ENCODE measurements at regions not wholly inside any gene's neighbourhood (a gene's known extent, or its start where the extent isn't known, plus 50 kb on each side); places are given as distances from the start of the nearest gene placed in this dataset.

DNA sequence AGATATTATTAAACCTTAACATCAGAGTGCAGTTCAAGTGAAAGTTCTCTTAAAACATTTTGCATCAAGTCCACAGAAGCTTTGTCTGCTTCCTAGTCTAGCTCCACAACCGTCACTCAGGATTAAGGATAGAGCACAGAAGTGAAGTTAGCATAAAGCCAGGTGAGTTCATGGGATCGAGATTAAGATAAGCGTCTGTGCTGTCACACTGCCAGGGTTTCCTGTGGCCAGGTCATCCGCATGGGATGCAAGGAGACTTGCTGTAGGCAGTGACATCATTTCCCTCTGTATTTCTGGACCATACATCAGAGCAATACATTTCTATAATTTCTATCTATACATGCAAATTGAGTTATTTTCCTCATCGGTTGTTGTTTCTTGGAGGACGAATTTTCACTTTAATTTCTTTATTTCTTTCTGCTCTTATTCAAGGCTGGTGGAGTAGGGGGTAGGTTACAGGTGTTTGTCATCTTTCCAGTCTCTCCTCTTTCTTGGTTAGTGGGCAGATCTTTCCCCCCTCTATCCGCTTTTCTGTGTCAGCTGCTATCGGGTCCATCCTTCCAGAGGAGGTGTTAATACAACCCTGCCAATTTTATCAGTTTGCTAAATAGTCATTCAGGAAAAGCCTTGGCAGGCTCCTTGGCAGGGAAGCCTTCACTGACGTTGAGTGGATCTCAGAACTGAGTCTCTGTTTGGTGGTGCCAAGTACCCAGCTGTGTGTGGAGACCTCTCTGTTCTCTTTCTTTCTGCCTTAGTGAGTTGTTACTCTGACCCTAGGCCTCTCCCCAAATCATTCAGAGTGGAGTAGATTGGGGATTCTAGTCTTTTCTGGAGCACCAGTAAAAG lies 307.6 kb upstream of the MAP3K7 start:
- H3K9ac ChIP-seq (ENCODE audit: control insufficient read depth, insufficient read depth, low read length), result no peak overlapping the region
- intact Hi-C loops (cut with micrococcal nuclease; ENCODE audit: unreplicated experiment), result no loop called here
- RAD21 ChIA-PET (ENCODE audit: unreplicated experiment), result no interaction called here
- H3K36me3 ChIP-seq (ENCODE audit: control insufficient read depth in 2 of 2, insufficient read depth in 2 of 2, low read length in 1 of 2), result no peaks in the 10 kb centered on the region
- POLR2A ChIA-PET, result no interaction called here
- CTCF ChIA-PET, result no interaction called here
- no peak for TF ChIP-seq RELA (IDR thresholded peaks at IDR 0.05; ENCODE audit: borderline replicate concordance, partially characterized antibody)
- TF ChIP-seq WRNIP1 (IDR thresholded peaks at IDR 0.05; ENCODE audit: borderline replicate concordance, low read depth, low read length), result no peak
- TF ChIP-seq CHD4 (IDR thresholded peaks at IDR 0.05), result no peak
- TF ChIP-seq HDAC2 (IDR thresholded peaks at IDR 0.05), result no peak
- no peak for TF ChIP-seq ATF3 (IDR thresholded peaks at IDR 0.05; ENCODE audit: borderline replicate concordance, extremely low read depth, low read depth, low read length)
- TF ChIP-seq ZNF384 (IDR thresholded peaks at IDR 0.05; ENCODE audit: borderline replicate concordance, low read depth, low read length), result no peak
- no peak for TF ChIP-seq PAX5 (IDR thresholded peaks at IDR 0.05; ENCODE audit: borderline replicate concordance, low read depth, low read length)
- no peak for TF ChIP-seq IKZF1 (conservative IDR thresholded peaks at IDR 0.05)
- no peak overlapping the region for H3K4me2 ChIP-seq (ENCODE audit: control insufficient read depth, insufficient read depth)
- no peaks in the 10 kb centered on the region for H3K4me1 ChIP-seq (ENCODE audit: control insufficient read depth, insufficient read depth, low read length)
- no peaks in the 10 kb centered on the region for H3K27me3 ChIP-seq (replicated peaks in 1 of 2; ENCODE audit: control insufficient read depth in 2 of 2, insufficient read depth in 2 of 2, low read length in 1 of 2)
- ATAC-seq (no peak), DNase-seq (ENCODE audit: low read depth, low spot score) (no peak), FAIRE-seq (no peak)
- H3K4me3 ChIP-seq, result no peak overlapping the region
- H2AFZ ChIP-seq (ENCODE audit: control insufficient read depth, low read depth, low read length), result no peak overlapping the region
- no peaks in the 10 kb centered on the region for H3K79me2 ChIP-seq (ENCODE audit: control insufficient read depth, insufficient read depth, low read length)
- no TSS peak for BruUV-seq (replicated peaks)
- in situ Hi-C loops (cut with MboI), result no loop called here
- SMC1A ChIA-PET (ENCODE audit: uncharacterized antibody, unreplicated experiment), result no interaction called here
- H3K27ac ChIP-seq (ENCODE audit: control insufficient read depth, insufficient read depth), result no peak overlapping the region
- no peaks in the 10 kb centered on the region for H3K9me3 ChIP-seq (replicated peaks; ENCODE audit: control insufficient read depth, insufficient read depth, low read length)
- no peaks in the 10 kb centered on the region for H4K20me1 ChIP-seq (ENCODE audit: control insufficient read depth, insufficient read depth)
- WGBS (ENCODE audit: insufficient coverage, insufficient replicate concordance, low lambda C conversion rate, missing lambda C conversion rate), result 24% methylated on average over 9 of the region's 9 CpGs

GRCh38 chr6:90893400-90893799 lies 306.5 kb upstream of the MAP3K7 start:
- ChIA-PET SMC1A (ENCODE audit: uncharacterized antibody, unreplicated experiment) (no interaction called here), CTCF (no interaction called here), POLR2A (no interaction called here), RAD21 (ENCODE audit: unreplicated experiment) (no interaction called here)
- Histone ChIP-seq H3K4me3 (no peak overlapping the region), H4K20me1 (ENCODE audit: control insufficient read depth, insufficient read depth) (no peaks in the 10 kb centered on the region), H3K4me1 (ENCODE audit: control insufficient read depth, insufficient read depth, low read length) (no peaks in the 10 kb centered on the region), H3K79me2 (ENCODE audit: control insufficient read depth, insufficient read depth, low read length) (no peaks in the 10 kb centered on the region), H2AFZ (ENCODE audit: control insufficient read depth, low read depth, low read length) (no peak overlapping the region), H3K9ac (ENCODE audit: control insufficient read depth, insufficient read depth, low read length) (no peak overlapping the region), H3K36me3 (ENCODE audit: control insufficient read depth in 2 of 2, insufficient read depth in 2 of 2, low read length in 1 of 2) (no peaks in the 10 kb centered on the region), H3K27ac (ENCODE audit: control insufficient read depth, insufficient read depth) (no peak overlapping the region), H3K4me2 (ENCODE audit: control insufficient read depth, insufficient read depth) (no peak overlapping the region), H3K27me3 (replicated peaks in 1 of 2; ENCODE audit: control insufficient read depth in 2 of 2, insufficient read depth in 2 of 2, low read length in 1 of 2) (no peaks in the 10 kb centered on the region), H3K9me3 (replicated peaks; ENCODE audit: control insufficient read depth, insufficient read depth, low read length) (no peaks in the 10 kb centered on the region)
- 15% methylated on average over 4 of the region's 4 CpGs for WGBS (ENCODE audit: insufficient coverage, insufficient replicate concordance, low lambda C conversion rate, missing lambda C conversion rate)
- TF ChIP-seq KDM1A (IDR thresholded peaks at IDR 0.05; ENCODE audit: borderline replicate concordance), result no peak
- ATAC-seq, result no peak
- no peak for FAIRE-seq
- no peak for DNase-seq (ENCODE audit: low read depth, low spot score)
- in situ Hi-C loops (cut with MboI) (no loop called here), intact Hi-C loops (cut with micrococcal nuclease; ENCODE audit: unreplicated experiment) (no loop called here)
- BruUV-seq (replicated peaks), result no TSS peak

All from GM12878 (cell line).